Sigmoid colon (tissue), 6 donors: ENCODE measurements at regions not wholly inside any gene's neighbourhood (a gene's known extent, or its start where the extent isn't known, plus 50 kb on each side); places are given as distances from the start of the nearest gene placed in this dataset.

Source experiments
- DNase-seq: peaks from one replicate; pipeline ENCODE4 v3.0.0-alpha.2; 2019
- H3K27ac ChIP-seq, 4 donors: fragments of 200-600 bp; sonication (generic); one replicate each; pipeline ENCODE4 v1.5.1; 2016 to 2019; ENCODE audit warnings: mild to moderate bottlenecking in 1 of 4
- H3K27me3 ChIP-seq, 3 donors: fragments of 200-600 bp; sonication (generic); one replicate each; pipeline ENCODE4 v1.5.1; 2019; ENCODE audit warnings: mild to moderate bottlenecking in 1 of 3
- H3K36me3 ChIP-seq, 4 donors: fragments of 200-600 bp; sonication (generic); one replicate each; pipeline ENCODE4 v1.5.1; 2016 to 2019
- H3K4me1 ChIP-seq, 4 donors: fragments of 200-600 bp; sonication (generic); one replicate each; pipeline ENCODE4 v1.5.1; 2017 to 2019
- H3K4me3 ChIP-seq, 4 donors: fragments of 200-600 bp; sonication (generic); one replicate each; pipeline ENCODE4 v1.5.1; 2017 to 2019; ENCODE audit warnings: mild to moderate bottlenecking in 2 of 4, moderate library complexity in 1 of 4
- H3K9me3 ChIP-seq, 4 donors: fragments of 200-600 bp in 3 of 4; sonication (generic) in 3 of 4; one replicate each; pipeline versions ENCODE4 v1.5.1 to v1.6.1; 2013 to 2019
- CTCF ChIP-seq, 4 experiments: fragments of 450-650 bp in 3 of 4; fragments of 200-600 bp in 1 of 4; IDR thresholded peaks; one replicate each; pipeline ENCODE4 v1.5.1; 2016 to 2019; ENCODE audit warnings: antibody characterized with exemption in 4 of 4, mild to moderate bottlenecking in 3 of 4, moderate library complexity in 2 of 4
- EP300 ChIP-seq, 4 donors: sonication (generic); formaldehyde crosslinking; IDR thresholded peaks; one replicate each; pipeline ENCODE4 v1.6.1; 2017; ENCODE audit warnings: antibody characterized with exemption in 4 of 4
- POLR2A ChIP-seq, 2 donors: fragments of 450-650 bp; IDR thresholded peaks; one replicate each; pipeline ENCODE4 v1.6.1; 2016; ENCODE audit warnings: antibody characterized with exemption in 2 of 2, mild to moderate bottlenecking in 2 of 2, moderate library complexity in 2 of 2
- POLR2AphosphoS5 ChIP-seq, 4 donors: sonication (generic); formaldehyde crosslinking; IDR thresholded peaks; one replicate each; pipeline ENCODE4 v1.6.1; 2017; ENCODE audit warnings: antibody characterized with exemption in 4 of 4
- WGBS, 2 donors: extraction: QIAGEN DNeasy Blood & Tissue Kit; methylation state at CpG; one replicate each; pipeline ENCODE4 v1.1.7; 2013; 5-methylcytosine and 5-hydroxymethylcytosine counted together
- intact Hi-C: fragments of 100-400 bp; cut with DNase I; formaldehyde crosslinking; loops from one replicate; pipeline ENCODE4 v1.15.1; 2023
- donor health status: healthy with polysubstance abuse.
- donor health status: healthy.

GRCh38 chr6:51432481-51432880, 613.8 kb downstream of the TFAP2B start:
- no peaks in the 10 kb centered on the region for H3K9me3 ChIP-seq
- TF ChIP-seq POLR2A (IDR thresholded peaks at IDR 0.05) (no peak), POLR2AphosphoS5 (IDR thresholded peaks at IDR 0.05) (no peak), CTCF (IDR thresholded peaks at IDR 0.05) (no peak), EP300 (IDR thresholded peaks at IDR 0.05) (no peak)
- 73 to 77% methylated on average over 3 of the region's 3 CpGs for WGBS, 2 donors
- H3K27ac ChIP-seq, result no peak overlapping the region
- H3K4me1 ChIP-seq, result no peaks in the 10 kb centered on the region
- H3K36me3 ChIP-seq, result no peaks in the 10 kb centered on the region
- DNase-seq, result no peak
- H3K27me3 ChIP-seq, result no peaks in the 10 kb centered on the region
- H3K4me3 ChIP-seq, result no peak overlapping the region
- intact Hi-C loops, result no loop called here

GRCh38 chr6:51450248-51450957, 631.7 kb downstream of the TFAP2B start:
- H3K36me3 ChIP-seq, result no peaks in the 10 kb centered on the region
- TF ChIP-seq EP300 (IDR thresholded peaks at IDR 0.05) (no peak), POLR2AphosphoS5 (IDR thresholded peaks at IDR 0.05) (no peak), CTCF (IDR thresholded peaks at IDR 0.05) (no peak), POLR2A (IDR thresholded peaks at IDR 0.05) (no peak)
- no peaks in the 10 kb centered on the region for H3K9me3 ChIP-seq
- no peaks in the 10 kb centered on the region for H3K27me3 ChIP-seq
- no peak overlapping the region for H3K27ac ChIP-seq
- intact Hi-C loops, result no loop called here
- no peak overlapping the region for H3K4me3 ChIP-seq
- H3K4me1 ChIP-seq, result no peaks in the 10 kb centered on the region
- 80% methylated on average over 3 of the region's 3 CpGs for WGBS, 2 donors
- DNase-seq, result no peak

GRCh38 chr6:51450958-51451357, 632.3 kb downstream of the TFAP2B start:
- WGBS, 2 donors, result 89 to 98% methylated on average over 1 of the region's 1 CpG
- H3K27ac ChIP-seq, result no peak overlapping the region
- no peaks in the 10 kb centered on the region for H3K4me1 ChIP-seq
- H3K27me3 ChIP-seq, result no peaks in the 10 kb centered on the region
- intact Hi-C loops, result no loop called here
- TF ChIP-seq POLR2A (IDR thresholded peaks at IDR 0.05) (no peak), POLR2AphosphoS5 (IDR thresholded peaks at IDR 0.05) (no peak), CTCF (IDR thresholded peaks at IDR 0.05) (no peak), EP300 (IDR thresholded peaks at IDR 0.05) (no peak)
- H3K9me3 ChIP-seq, result no peaks in the 10 kb centered on the region
- H3K36me3 ChIP-seq, result no peaks in the 10 kb centered on the region
- H3K4me3 ChIP-seq, result no peak overlapping the region
- no peak for DNase-seq

- no peak for TF ChIP-seq POLR2A (IDR thresholded peaks at IDR 0.05)
- H3K36me3 ChIP-seq, result no peaks in the 10 kb centered on the region
- DNase-seq, result no peak
- no peaks in the 10 kb centered on the region for H3K9me3 ChIP-seq
- intact Hi-C loops, result no loop called here
- no peaks in the 10 kb centered on the region for H3K27me3 ChIP-seq
- H3K4me3 ChIP-seq, result no peak overlapping the region
- no peaks in the 10 kb centered on the region for H3K4me1 ChIP-seq
- no peak overlapping the region for H3K27ac ChIP-seq
Observed at GRCh38 chr6:51456282-51456681, 631.1 kb downstream of the PKHD1 start.

GRCh38 chr6:51459958-51460357, 627.5 kb downstream of the PKHD1 start:
- 8 to 20% methylated on average over 2 of the region's 2 CpGs for WGBS, 2 donors
- no peak for TF ChIP-seq POLR2AphosphoS5 (IDR thresholded peaks at IDR 0.05)
- no peak for TF ChIP-seq CTCF (IDR thresholded peaks at IDR 0.05)
- TF ChIP-seq POLR2A (IDR thresholded peaks at IDR 0.05), result no peak
- no peak for TF ChIP-seq EP300 (IDR thresholded peaks at IDR 0.05)
- H3K27ac ChIP-seq, result no peak overlapping the region
- no peaks in the 10 kb centered on the region for H3K27me3 ChIP-seq
- no peaks in the 10 kb centered on the region for H3K36me3 ChIP-seq
- intact Hi-C loops, result no loop called here
- H3K4me3 ChIP-seq, result no peak overlapping the region
- no peaks in the 10 kb centered on the region for H3K9me3 ChIP-seq
- H3K4me1 ChIP-seq, result no peaks in the 10 kb centered on the region
- DNase-seq, result no peak
